ENCODE measurements at regions not wholly inside any gene's neighbourhood (a gene's known extent, or its start where the extent isn't known, plus 50 kb on each side); places are given as distances from the start of the nearest gene placed in this dataset.

DNA sequence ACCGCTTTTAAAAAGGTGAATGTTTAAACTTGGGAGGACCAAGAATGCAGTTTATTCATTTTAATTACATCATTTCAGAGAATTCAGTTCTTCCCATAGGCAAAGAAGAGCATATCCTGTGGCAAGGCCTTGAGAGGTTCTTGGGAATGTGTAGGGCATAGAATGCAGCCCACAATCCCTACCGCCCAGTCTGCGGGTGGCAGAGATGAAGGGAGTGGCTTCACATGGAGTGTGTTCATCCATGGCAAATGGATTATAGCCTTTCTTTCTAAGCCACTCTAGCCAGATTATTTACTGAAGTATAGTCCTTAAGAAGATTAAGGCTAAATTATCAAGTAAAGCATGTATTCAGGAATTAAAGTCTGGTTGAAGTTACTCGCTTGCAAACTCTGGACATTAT lies 97.4 kb downstream of the TSPAN8 start:
- TF ChIP-seq CEBPB (IDR thresholded peaks at IDR 0.05; ENCODE audit: low read depth, low read length) (no peak), MAFK (IDR thresholded peaks at IDR 0.05; ENCODE audit: low read depth, low read length) (no peak), FOS (IDR thresholded peaks at IDR 0.05; ENCODE audit: low read depth, low read length) (no peak), RAD21 (IDR thresholded peaks at IDR 0.05; ENCODE audit: low read length) (no peak), NFE2L2 (IDR thresholded peaks at IDR 0.05; ENCODE audit: low read depth, low read length) (no peak), MAZ (IDR thresholded peaks at IDR 0.05; ENCODE audit: borderline replicate concordance, low read depth, low read length) (no peak), SMC3 (IDR thresholded peaks at IDR 0.05; ENCODE audit: low read depth, low read length) (no peak), RCOR1 (IDR thresholded peaks at IDR 0.05; ENCODE audit: insufficient replicate concordance, low read length) (no peak)
- TF ChIP-seq, protein P1, sequence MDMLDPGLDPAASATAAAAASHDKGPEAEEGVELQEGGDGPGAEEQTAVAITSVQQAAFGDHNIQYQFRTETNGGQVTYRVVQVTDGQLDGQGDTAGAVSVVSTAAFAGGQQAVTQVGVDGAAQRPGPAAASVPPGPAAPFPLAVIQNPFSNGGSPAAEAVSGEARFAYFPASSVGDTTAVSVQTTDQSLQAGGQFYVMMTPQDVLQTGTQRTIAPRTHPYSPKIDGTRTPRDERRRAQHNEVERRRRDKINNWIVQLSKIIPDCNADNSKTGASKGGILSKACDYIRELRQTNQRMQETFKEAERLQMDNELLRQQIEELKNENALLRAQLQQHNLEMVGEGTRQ (IDR thresholded peaks at IDR 0.05; ENCODE audit: low read depth, low read length) = no peak
- H2BK20ac ChIP-seq (ENCODE audit: low read depth, low read length) = no peak overlapping the region
- H4K8ac ChIP-seq (ENCODE audit: low read depth in 2 of 2, low read length in 2 of 2) = no peak overlapping the region
- H3K18ac ChIP-seq (ENCODE audit: low read depth, low read length) = no peak overlapping the region
- H3K4me2 ChIP-seq (ENCODE audit: low read depth, low read length) = no peak overlapping the region
- DNase-seq = no peak
- H3K14ac ChIP-seq (replicated peaks; ENCODE audit: low read depth, low read length) = no peak overlapping the region
- H2AK5ac ChIP-seq (ENCODE audit: low read depth, low read length) = no peak overlapping the region
- no peaks in the 10 kb centered on the region for H3K27me3 ChIP-seq (ENCODE audit: control insufficient read depth, insufficient read depth, low read length)
- no peaks in the 10 kb centered on the region for H3K9me1 ChIP-seq (ENCODE audit: insufficient read depth, low read length)
- dilution Hi-C loops (cut with HindIII; ENCODE audit: low sequenced_read_pairs, unreplicated experiment) (no loop called here), in situ Hi-C loops (cut with MboI; ENCODE audit: low sequenced_read_pairs) (no loop called here), intact Hi-C loops (cut with micrococcal nuclease) (no loop called here)
- no peaks in the 10 kb centered on the region for H3K4me1 ChIP-seq (ENCODE audit: control insufficient read depth, insufficient read depth, low read length)
- no peak for ATAC-seq (ENCODE audit: low read depth)
- H4K20me1 ChIP-seq (ENCODE audit: insufficient read depth, low read length) = no peaks in the 10 kb centered on the region
- H4K5ac ChIP-seq (ENCODE audit: low read depth, low read length) = no peak overlapping the region
- no peak overlapping the region for H3K23ac ChIP-seq (ENCODE audit: low read depth, low read length)
- WGBS, 2 experiments (ENCODE audit: extremely low coverage in 2 of 2, insufficient read length in 1 of 2) = no CpG with 5 or more reads among the region's 4 CpGs
- no peak overlapping the region for H2BK5ac ChIP-seq (ENCODE audit: low read depth, low read length, poor library complexity, severe bottlenecking)
- no peak overlapping the region for H4K91ac ChIP-seq (ENCODE audit: insufficient read depth, low read depth, low read length)
- H3K27ac ChIP-seq (ENCODE audit: insufficient read depth, low read length) = no peak overlapping the region
- no peaks in the 10 kb centered on the region for H3K36me3 ChIP-seq (ENCODE audit: control insufficient read depth, insufficient read depth, low read length)
- H3K9me3 ChIP-seq (ENCODE audit: control insufficient read depth, insufficient read depth, low read length) = peaks cover 3% of the 10 kb centered on the region
- H3K9ac ChIP-seq (ENCODE audit: low read depth, low read length) = no peak overlapping the region
- POLR2A ChIA-PET (ENCODE audit: unreplicated experiment) = no interaction called here
- H2AK9ac ChIP-seq (replicated peaks; ENCODE audit: low read depth, low read length, poor library complexity) = no peak overlapping the region
- CTCF ChIA-PET = no interaction called here
- no peak overlapping the region for H3K56ac ChIP-seq (ENCODE audit: extremely low read depth, insufficient read depth, low read length)
- no peak overlapping the region for H3K4me3 ChIP-seq (ENCODE audit: insufficient read depth, low read depth, low read length)
- no peak overlapping the region for H3K4ac ChIP-seq (ENCODE audit: low read depth, low read length)
- no peak overlapping the region for H2BK120ac ChIP-seq (ENCODE audit: low read depth, low read length)
- H2AFZ ChIP-seq (replicated peaks; ENCODE audit: low read length, poor library complexity) = no peak overlapping the region
- no peak overlapping the region for H2BK15ac ChIP-seq (ENCODE audit: low read depth, low read length)
- no peaks in the 10 kb centered on the region for H3K79me1 ChIP-seq (ENCODE audit: low read depth in 1 of 2, low read length in 2 of 2)
- BruUV-seq (replicated peaks) = no TSS peak

All from IMR-90 (cell line).